Hepatocyte (in vitro differentiated cells): ENCODE measurements at regions not wholly inside any gene's neighbourhood (a gene's known extent, or its start where the extent isn't known, plus 50 kb on each side); places are given as distances from the start of the nearest gene placed in this dataset.

Experiments
- DNase-seq: peaks from one replicate; pipeline ENCODE4 v3.0.0-alpha.2; 2016; ENCODE audit warnings: low spot score
- H2AFZ ChIP-seq: fragments of 200-600 bp; sonication (generic); 2 replicates; pipeline ENCODE4 v1.6.0; 2016; ENCODE audit warnings: antibody characterized with exemption, mild to moderate bottlenecking
- H3K27ac ChIP-seq: fragments of 200-600 bp; sonication (generic); 2 replicates; pipeline ENCODE4 v1.5.1; 2016; ENCODE audit warnings: mild to moderate bottlenecking
- H3K27me3 ChIP-seq: fragments of 200-600 bp; sonication (generic); 2 replicates; pipeline ENCODE4 v1.6.1; 2016
- H3K36me3 ChIP-seq: fragments of 200-600 bp; sonication (generic); replicated peaks from 2 replicates; pipeline ENCODE4 v1.5.1; 2016; ENCODE audit warnings: low read depth; ENCODE audit not compliant: insufficient read depth
- H3K4me1 ChIP-seq: fragments of 200-600 bp; sonication (generic); 2 replicates; pipeline ENCODE4 v1.5.1; 2016; ENCODE audit warnings: mild to moderate bottlenecking, moderate library complexity; ENCODE audit not compliant: insufficient read depth
- H3K4me2 ChIP-seq: fragments of 200-600 bp; sonication (generic); 2 replicates; pipeline ENCODE4 v1.6.0; 2016
- H3K4me3 ChIP-seq: fragments of 200-600 bp; sonication (generic); 2 replicates; pipeline ENCODE4 v1.5.1; 2016; ENCODE audit warnings: mild to moderate bottlenecking
- H3K79me2 ChIP-seq: fragments of 200-600 bp; sonication (generic); 2 replicates; pipeline ENCODE4 v1.6.0; 2017; ENCODE audit warnings: mild to moderate bottlenecking
- H3K9me2 ChIP-seq: fragments of 200-600 bp; sonication (generic); replicated peaks from 2 replicates; pipeline ENCODE4 v1.6.0; 2017; ENCODE audit warnings: mild to moderate bottlenecking; ENCODE audit not compliant: insufficient read depth
- H3K9me3 ChIP-seq: fragments of 200-600 bp; sonication (generic); 2 replicates; pipeline ENCODE4 v1.5.1; 2016; ENCODE audit warnings: low read depth, mild to moderate bottlenecking
- H4K20me1 ChIP-seq: fragments of 200-600 bp; sonication (generic); 2 replicates; pipeline ENCODE4 v1.6.0; 2016; ENCODE audit warnings: mild to moderate bottlenecking; ENCODE audit not compliant: insufficient read depth, poor library complexity, severe bottlenecking
- EZH2 ChIP-seq: fragments of 200-600 bp; sonication (generic); IDR thresholded peaks from 2 replicates; pipeline ENCODE4 v1.6.1; 2016; ENCODE audit warnings: antibody characterized with exemption, mild to moderate bottlenecking, borderline replicate concordance
- EZH2phosphoT487 ChIP-seq: fragments of 200-600 bp; sonication (generic); IDR thresholded peaks from one replicate; pipeline ENCODE4 v1.6.1; 2018; ENCODE audit warnings: antibody characterized with exemption, mild to moderate bottlenecking, low read depth, moderate library complexity; ENCODE audit not compliant: unreplicated experiment, severe bottlenecking
- WGBS: methylation state at CpG from one replicate; pipeline ENCODE4 v1.1.6; 2016; ENCODE audit warnings: low lambda C conversion rate; ENCODE audit errors: missing lambda C conversion rate; 5-methylcytosine and 5-hydroxymethylcytosine counted together
- TF ChIP-seq, protein P1 (sequence below): fragments of 200-600 bp; sonication (generic); IDR thresholded peaks from 2 replicates; pipeline ENCODE4 v1.5.1; 2016; ENCODE audit warnings: antibody characterized with exemption, mild to moderate bottlenecking; ENCODE audit not compliant: poor library complexity

DNA sequence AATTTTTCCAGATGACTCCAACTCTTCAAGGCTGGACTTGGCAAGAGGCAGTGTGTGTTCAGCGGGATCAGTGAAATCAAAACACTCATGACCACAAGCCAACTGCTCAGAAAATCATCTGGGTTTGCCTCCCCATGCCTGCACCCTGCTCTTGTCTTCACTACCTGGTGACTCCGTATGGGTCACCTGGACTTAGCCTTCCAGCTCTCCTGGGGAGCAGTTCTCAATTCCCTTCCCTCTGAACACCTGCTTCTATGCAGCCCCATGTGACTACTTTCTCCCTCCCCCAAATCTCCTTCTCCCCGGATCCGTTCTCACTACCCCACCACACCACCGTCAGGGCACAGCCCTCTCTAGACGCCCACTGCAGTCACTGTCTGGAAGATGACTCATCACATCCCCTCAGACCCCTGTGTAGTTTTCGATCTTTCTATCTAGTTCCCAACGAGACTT lies 130.2 kb upstream of the ID2 start:
- no peak overlapping the region for H3K27ac ChIP-seq
- no peaks in the 10 kb centered on the region for H3K9me3 ChIP-seq
- TF ChIP-seq EZH2phosphoT487 (no peak), EZH2 (no peak)
- TF ChIP-seq, protein P1, sequence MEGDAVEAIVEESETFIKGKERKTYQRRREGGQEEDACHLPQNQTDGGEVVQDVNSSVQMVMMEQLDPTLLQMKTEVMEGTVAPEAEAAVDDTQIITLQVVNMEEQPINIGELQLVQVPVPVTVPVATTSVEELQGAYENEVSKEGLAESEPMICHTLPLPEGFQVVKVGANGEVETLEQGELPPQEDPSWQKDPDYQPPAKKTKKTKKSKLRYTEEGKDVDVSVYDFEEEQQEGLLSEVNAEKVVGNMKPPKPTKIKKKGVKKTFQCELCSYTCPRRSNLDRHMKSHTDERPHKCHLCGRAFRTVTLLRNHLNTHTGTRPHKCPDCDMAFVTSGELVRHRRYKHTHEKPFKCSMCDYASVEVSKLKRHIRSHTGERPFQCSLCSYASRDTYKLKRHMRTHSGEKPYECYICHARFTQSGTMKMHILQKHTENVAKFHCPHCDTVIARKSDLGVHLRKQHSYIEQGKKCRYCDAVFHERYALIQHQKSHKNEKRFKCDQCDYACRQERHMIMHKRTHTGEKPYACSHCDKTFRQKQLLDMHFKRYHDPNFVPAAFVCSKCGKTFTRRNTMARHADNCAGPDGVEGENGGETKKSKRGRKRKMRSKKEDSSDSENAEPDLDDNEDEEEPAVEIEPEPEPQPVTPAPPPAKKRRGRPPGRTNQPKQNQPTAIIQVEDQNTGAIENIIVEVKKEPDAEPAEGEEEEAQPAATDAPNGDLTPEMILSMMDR, result no peak
- WGBS, result 71% methylated on average over 8 of the region's 8 CpGs
- no peak overlapping the region for H3K4me2 ChIP-seq
- H3K27me3 ChIP-seq, result no peaks in the 10 kb centered on the region
- no peak overlapping the region for H2AFZ ChIP-seq
- no peak for DNase-seq
- no peak overlapping the region for H3K4me3 ChIP-seq
- no peaks in the 10 kb centered on the region for H3K4me1 ChIP-seq
- H3K79me2 ChIP-seq, result no peaks in the 10 kb centered on the region
- H3K9me2 ChIP-seq, result no peaks in the 10 kb centered on the region
- H3K36me3 ChIP-seq, result no peaks in the 10 kb centered on the region
- H4K20me1 ChIP-seq, result no peaks in the 10 kb centered on the region

DNA sequence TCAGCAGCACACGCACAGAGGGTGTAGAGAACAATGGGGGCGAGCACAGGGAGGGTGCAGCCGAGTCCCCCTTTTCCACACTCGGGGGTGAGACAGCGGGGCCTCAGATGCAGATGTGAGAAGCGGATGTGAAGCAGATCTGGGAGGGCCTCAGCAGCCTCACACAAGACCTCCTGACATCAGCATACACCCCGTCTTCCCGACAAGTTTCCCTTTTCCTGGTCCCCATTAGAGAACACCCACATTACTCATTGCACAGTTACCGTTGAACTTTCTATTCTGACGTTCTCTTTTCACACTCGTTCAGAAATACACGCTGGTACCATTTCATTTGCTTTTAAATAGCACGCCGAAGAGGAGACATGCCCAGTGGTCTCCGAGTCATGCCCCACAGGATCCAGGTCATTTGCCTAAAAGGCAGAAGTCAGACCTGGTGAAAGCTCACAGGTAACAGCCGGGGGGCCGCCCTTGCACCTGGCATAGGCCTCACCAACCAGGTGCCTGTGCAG lies 129.5 kb upstream of the ID2 start:
- Histone ChIP-seq H3K27ac (no peak overlapping the region), H3K36me3 (no peaks in the 10 kb centered on the region), H3K4me1 (no peaks in the 10 kb centered on the region), H3K4me3 (no peak overlapping the region), H3K27me3 (no peaks in the 10 kb centered on the region), H3K79me2 (no peaks in the 10 kb centered on the region), H4K20me1 (no peaks in the 10 kb centered on the region), H3K4me2 (no peak overlapping the region), H3K9me2 (no peaks in the 10 kb centered on the region), H2AFZ (no peak overlapping the region), H3K9me3 (no peaks in the 10 kb centered on the region)
- WGBS, result 93% methylated on average over 17 of the region's 17 CpGs
- no peak for DNase-seq
- TF ChIP-seq EZH2 (no peak), EZH2phosphoT487 (no peak)
- TF ChIP-seq, protein P1, result no peak

DNA sequence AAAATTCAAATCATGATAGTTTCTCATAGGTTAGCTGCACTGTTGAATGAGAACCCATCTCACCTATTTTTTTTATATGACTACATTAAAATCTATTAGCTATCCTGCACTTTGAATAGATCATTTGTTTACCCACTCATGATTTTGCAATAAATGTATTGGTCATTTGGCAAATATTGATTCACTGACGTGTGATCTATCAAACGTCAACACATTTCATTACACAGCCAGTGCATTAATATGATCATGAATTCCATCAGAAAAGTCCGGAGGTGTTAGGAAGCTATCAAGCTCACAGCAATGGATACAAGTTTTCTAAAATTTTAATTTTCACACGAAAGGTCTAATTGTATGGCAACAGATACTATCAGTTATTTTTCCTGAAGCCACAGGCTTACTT lies 128.2 kb upstream of the ID2 start:
- H3K4me3 ChIP-seq, result no peak overlapping the region
- H4K20me1 ChIP-seq, result no peaks in the 10 kb centered on the region
- H3K9me2 ChIP-seq, result no peaks in the 10 kb centered on the region
- no peak overlapping the region for H2AFZ ChIP-seq
- H3K27me3 ChIP-seq, result no peaks in the 10 kb centered on the region
- H3K36me3 ChIP-seq, result no peaks in the 10 kb centered on the region
- no peak for DNase-seq
- TF ChIP-seq EZH2, result no peak
- TF ChIP-seq, protein P1, result no peak
- TF ChIP-seq EZH2phosphoT487, result no peak
- H3K4me2 ChIP-seq, result no peak overlapping the region
- 90% methylated on average over 4 of the region's 4 CpGs for WGBS
- no peaks in the 10 kb centered on the region for H3K9me3 ChIP-seq
- H3K4me1 ChIP-seq, result no peaks in the 10 kb centered on the region
- H3K79me2 ChIP-seq, result no peaks in the 10 kb centered on the region
- H3K27ac ChIP-seq, result no peak overlapping the region

DNA sequence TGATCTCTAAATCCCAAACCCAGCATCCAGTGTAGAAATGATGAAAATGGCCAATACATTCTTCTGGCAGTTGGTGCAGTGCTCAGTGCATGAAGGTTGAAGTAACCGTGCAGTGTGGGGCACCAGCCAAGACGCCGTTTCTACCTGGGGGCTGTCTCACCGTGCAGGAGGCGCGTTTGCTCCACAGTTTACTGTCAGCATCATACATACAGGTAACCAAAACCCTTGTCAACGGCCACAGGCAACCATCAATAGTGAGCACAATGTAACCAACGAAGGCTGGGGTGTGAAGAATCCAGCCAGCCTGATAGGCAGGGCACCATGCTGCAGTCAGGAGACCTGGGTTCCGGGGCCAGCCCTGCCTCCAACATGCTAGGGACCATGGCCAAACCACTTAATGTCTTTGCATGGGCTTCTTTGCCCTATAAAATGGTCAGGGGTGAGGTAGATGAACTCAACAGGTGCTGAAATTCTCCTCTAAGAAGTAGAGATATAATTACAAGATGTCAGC lies 127.5 kb upstream of the ID2 start:
- Histone ChIP-seq H3K27ac (no peak overlapping the region), H3K4me3 (no peak overlapping the region), H3K9me2 (no peaks in the 10 kb centered on the region), H3K4me2 (no peak overlapping the region), H3K79me2 (no peaks in the 10 kb centered on the region), H2AFZ (no peak overlapping the region), H3K9me3 (no peaks in the 10 kb centered on the region), H3K27me3 (no peaks in the 10 kb centered on the region), H3K36me3 (no peaks in the 10 kb centered on the region), H3K4me1 (no peaks in the 10 kb centered on the region), H4K20me1 (no peaks in the 10 kb centered on the region)
- WGBS, result 94% methylated on average over 9 of the region's 9 CpGs
- no peak for DNase-seq
- TF ChIP-seq, protein P1, result no peak
- no peak for TF ChIP-seq EZH2phosphoT487
- TF ChIP-seq EZH2, result no peak
